ENCODE measurements at regions not wholly inside any gene's neighbourhood (a gene's known extent, or its start where the extent isn't known, plus 50 kb on each side); places are given as distances from the start of the nearest gene placed in this dataset.

DNA sequence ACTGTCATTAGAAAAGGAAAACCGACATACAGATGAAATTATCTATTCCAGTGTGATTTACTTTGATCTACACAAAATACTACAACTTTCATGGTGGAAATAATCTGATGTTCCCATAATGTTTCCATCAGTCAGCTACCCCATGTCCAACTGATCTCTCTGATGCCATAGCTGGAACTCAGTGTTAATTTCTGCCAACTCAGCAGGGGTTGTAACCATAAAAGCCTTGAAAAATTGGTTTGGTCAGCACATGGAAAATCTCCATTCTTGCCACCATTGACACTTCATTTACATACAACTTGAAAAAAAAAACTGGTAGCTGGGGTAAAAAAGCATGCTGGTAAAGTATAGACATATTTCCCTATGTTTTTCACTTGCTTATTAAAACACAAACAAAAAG, 1463.7 kb downstream of the OTOL1 start:
- Histone ChIP-seq H3K9me3 (ENCODE audit: insufficient read depth, low read length) (no peaks in the 10 kb centered on the region), H3K27ac (ENCODE audit: low read length) (no peak overlapping the region), H3K36me3 (replicated peaks; ENCODE audit: low read depth, low read length) (no peaks in the 10 kb centered on the region), H3K9ac (ENCODE audit: low read length) (no peak overlapping the region), H3K4me2 (ENCODE audit: low read length) (no peak overlapping the region), H4K20me1 (ENCODE audit: insufficient read depth, low read length) (no peaks in the 10 kb centered on the region), H2AFZ (ENCODE audit: low read depth, low read length) (no peak overlapping the region), H3K79me2 (ENCODE audit: low read length) (no peaks in the 10 kb centered on the region), H3K27me3 (ENCODE audit: low read depth, low read length) (no peaks in the 10 kb centered on the region), H3K4me3 (ENCODE audit: low read length) (no peak overlapping the region), H3K4me1 (ENCODE audit: low read length) (no peaks in the 10 kb centered on the region)
- no peak for TF ChIP-seq CTCF (IDR thresholded peaks at IDR 0.05; ENCODE audit: low read depth, low read length)
- no peak for TF ChIP-seq EZH2phosphoT487 (IDR thresholded peaks at IDR 0.05; ENCODE audit: low read depth)

- H4K20me1 ChIP-seq (ENCODE audit: insufficient read depth, low read length), result no peaks in the 10 kb centered on the region
- no peaks in the 10 kb centered on the region for H3K36me3 ChIP-seq (replicated peaks; ENCODE audit: low read depth, low read length)
- H3K4me2 ChIP-seq (ENCODE audit: low read length), result no peak overlapping the region
- peaks cover 7% of the 10 kb centered on the region; the same call in 1 of the 2 replicates for H3K4me1 ChIP-seq (ENCODE audit: low read length)
- no peak overlapping the region for H2AFZ ChIP-seq (ENCODE audit: low read depth, low read length)
- TF ChIP-seq CTCF (IDR thresholded peaks at IDR 0.05; ENCODE audit: low read depth, low read length), result no peak
- TF ChIP-seq EZH2phosphoT487 (IDR thresholded peaks at IDR 0.05; ENCODE audit: low read depth), result no peak
- no peak overlapping the region for H3K9ac ChIP-seq (ENCODE audit: low read length)
- no peaks in the 10 kb centered on the region for H3K79me2 ChIP-seq (ENCODE audit: low read length)
- no peaks in the 10 kb centered on the region for H3K9me3 ChIP-seq (ENCODE audit: insufficient read depth, low read length)
- H3K27ac ChIP-seq (ENCODE audit: low read length), result no peak overlapping the region
- no peak overlapping the region for H3K4me3 ChIP-seq (ENCODE audit: low read length)
- H3K27me3 ChIP-seq (ENCODE audit: low read depth, low read length), result no peaks in the 10 kb centered on the region
These were observed 1473.7 kb downstream of the OTOL1 start for GRCh38 chr3:162970292-162970691.

DNA sequence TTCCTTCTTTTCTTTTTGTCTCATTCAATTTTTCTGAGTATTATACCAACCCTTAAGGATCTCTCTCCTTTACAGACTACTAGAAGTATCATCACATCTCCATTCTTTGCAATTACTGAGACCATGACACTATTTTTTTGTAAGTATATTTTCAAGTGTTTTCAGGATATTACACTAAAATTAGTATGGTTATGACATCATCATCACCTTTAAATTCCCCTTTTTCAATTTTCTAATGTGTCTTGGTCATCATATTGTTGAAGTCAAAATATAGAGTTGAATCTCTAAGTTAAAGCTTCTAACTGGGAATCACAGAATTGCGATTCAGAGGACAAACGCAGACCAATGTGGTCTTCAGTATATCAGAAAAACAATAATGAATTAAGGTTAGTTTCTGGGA, 1475.1 kb downstream of the OTOL1 start:
- Histone ChIP-seq H4K20me1 (ENCODE audit: insufficient read depth, low read length) (no peaks in the 10 kb centered on the region), H2AFZ (ENCODE audit: low read depth, low read length) (no peak overlapping the region), H3K79me2 (ENCODE audit: low read length) (no peaks in the 10 kb centered on the region), H3K9me3 (ENCODE audit: insufficient read depth, low read length) (no peaks in the 10 kb centered on the region), H3K4me1 (ENCODE audit: low read length) (peaks cover 7% of the 10 kb centered on the region; the same call in 1 of the 2 replicates), H3K36me3 (replicated peaks; ENCODE audit: low read depth, low read length) (no peaks in the 10 kb centered on the region), H3K4me3 (ENCODE audit: low read length) (no peak overlapping the region), H3K4me2 (ENCODE audit: low read length) (no peak overlapping the region), H3K27me3 (ENCODE audit: low read depth, low read length) (no peaks in the 10 kb centered on the region), H3K27ac (ENCODE audit: low read length) (no peak overlapping the region), H3K9ac (ENCODE audit: low read length) (no peak overlapping the region)
- TF ChIP-seq EZH2phosphoT487 (IDR thresholded peaks at IDR 0.05; ENCODE audit: low read depth) (no peak), CTCF (IDR thresholded peaks at IDR 0.05; ENCODE audit: low read depth, low read length) (no peak)

DNA sequence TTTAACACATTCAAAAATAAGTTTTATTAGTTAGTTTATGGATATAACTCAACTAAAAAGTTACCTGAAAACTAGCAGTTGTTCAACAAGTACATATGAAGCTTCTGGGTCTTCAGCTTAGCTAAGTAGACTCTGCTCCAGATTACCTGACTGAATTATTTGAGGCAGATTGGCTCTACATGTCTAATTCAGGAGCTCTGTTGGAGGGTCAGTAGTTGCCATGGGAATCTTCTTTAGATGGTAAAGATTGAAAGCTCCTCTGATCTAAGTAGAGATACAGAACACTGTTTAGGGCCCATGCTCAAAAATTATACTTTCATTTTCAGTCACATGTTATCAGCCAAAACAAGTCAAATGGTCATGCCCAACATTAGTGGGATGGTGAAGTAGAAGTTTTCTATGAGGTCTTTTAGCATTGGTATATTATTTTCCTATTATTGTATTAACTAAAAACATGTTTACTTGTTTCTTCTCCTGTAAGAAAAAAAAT, 1476.9 kb downstream of the OTOL1 start:
- Histone ChIP-seq H3K9me3 (ENCODE audit: insufficient read depth, low read length) (no peaks in the 10 kb centered on the region), H3K79me2 (ENCODE audit: low read length) (no peaks in the 10 kb centered on the region), H3K27me3 (ENCODE audit: low read depth, low read length) (no peaks in the 10 kb centered on the region), H4K20me1 (ENCODE audit: insufficient read depth, low read length) (no peaks in the 10 kb centered on the region), H3K4me2 (ENCODE audit: low read length) (peak overlapping the region; percentile 5; the same call in 1 of the 2 replicates), H3K36me3 (replicated peaks; ENCODE audit: low read depth, low read length) (no peaks in the 10 kb centered on the region), H3K4me1 (ENCODE audit: low read length) (peaks cover 7% of the 10 kb centered on the region; the same call in 1 of the 2 replicates), H3K27ac (ENCODE audit: low read length) (no peak overlapping the region), H2AFZ (ENCODE audit: low read depth, low read length) (no peak overlapping the region), H3K9ac (ENCODE audit: low read length) (no peak overlapping the region), H3K4me3 (ENCODE audit: low read length) (no peak overlapping the region)
- TF ChIP-seq CTCF (IDR thresholded peaks at IDR 0.05; ENCODE audit: low read depth, low read length), result no peak
- no peak for TF ChIP-seq EZH2phosphoT487 (IDR thresholded peaks at IDR 0.05; ENCODE audit: low read depth)

All from OCI-LY3 (cell line).